OCI-LY3 (cell line): ENCODE measurements at regions not wholly inside any gene's neighbourhood (a gene's known extent, or its start where the extent isn't known, plus 50 kb on each side); places are given as distances from the start of the nearest gene placed in this dataset.

ENCODE experiments used
- EZH2phosphoT487 ChIP-seq: fragments of 200-600 bp; shearing (Covaris generic); IDR thresholded peaks from 2 replicates; pipeline ENCODE4 v1.6.1; 2018; ENCODE audit warnings: antibody characterized with exemption, mixed run types, low read depth
- TF ChIP-seq, protein P1 (sequence below): fragments of 200-600, 300-600 bp; sonication (generic); IDR thresholded peaks from 2 replicates; pipeline ENCODE4 v1.5.1; 2014; ENCODE audit warnings: antibody characterized with exemption, low read length, low read depth

DNA sequence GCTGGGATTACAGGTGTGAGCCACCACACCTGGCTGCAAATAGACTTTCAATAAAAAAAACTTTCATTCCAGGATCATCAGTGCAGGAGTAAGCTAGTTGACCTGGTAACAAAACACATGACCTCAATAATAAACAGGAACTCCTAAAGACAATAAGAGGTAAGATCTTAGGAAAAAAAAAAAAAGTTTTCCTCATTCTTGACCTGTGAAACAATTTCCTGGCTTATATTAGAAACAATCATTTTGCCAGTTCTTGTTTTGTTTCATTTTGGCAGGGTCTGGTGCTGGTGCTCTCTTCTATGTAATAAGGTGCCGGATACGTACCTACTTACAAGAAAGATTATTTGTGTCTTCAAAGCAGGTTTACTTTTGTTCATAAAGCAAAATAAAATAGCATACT is 90.6 kb upstream of the AMN1 start:
- TF ChIP-seq, protein P1, sequence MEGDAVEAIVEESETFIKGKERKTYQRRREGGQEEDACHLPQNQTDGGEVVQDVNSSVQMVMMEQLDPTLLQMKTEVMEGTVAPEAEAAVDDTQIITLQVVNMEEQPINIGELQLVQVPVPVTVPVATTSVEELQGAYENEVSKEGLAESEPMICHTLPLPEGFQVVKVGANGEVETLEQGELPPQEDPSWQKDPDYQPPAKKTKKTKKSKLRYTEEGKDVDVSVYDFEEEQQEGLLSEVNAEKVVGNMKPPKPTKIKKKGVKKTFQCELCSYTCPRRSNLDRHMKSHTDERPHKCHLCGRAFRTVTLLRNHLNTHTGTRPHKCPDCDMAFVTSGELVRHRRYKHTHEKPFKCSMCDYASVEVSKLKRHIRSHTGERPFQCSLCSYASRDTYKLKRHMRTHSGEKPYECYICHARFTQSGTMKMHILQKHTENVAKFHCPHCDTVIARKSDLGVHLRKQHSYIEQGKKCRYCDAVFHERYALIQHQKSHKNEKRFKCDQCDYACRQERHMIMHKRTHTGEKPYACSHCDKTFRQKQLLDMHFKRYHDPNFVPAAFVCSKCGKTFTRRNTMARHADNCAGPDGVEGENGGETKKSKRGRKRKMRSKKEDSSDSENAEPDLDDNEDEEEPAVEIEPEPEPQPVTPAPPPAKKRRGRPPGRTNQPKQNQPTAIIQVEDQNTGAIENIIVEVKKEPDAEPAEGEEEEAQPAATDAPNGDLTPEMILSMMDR = no peak
- TF ChIP-seq EZH2phosphoT487 = no peak
